Mucosa of descending colon (tissue), 3 donors: ENCODE measurements at regions not wholly inside any gene's neighbourhood (a gene's known extent, or its start where the extent isn't known, plus 50 kb on each side); places are given as distances from the start of the nearest gene placed in this dataset.
"Not testable (repeated sequence)": the region's sequence is repeated elsewhere in the genome, so short reads cannot be mapped to it uniquely, and the experiment has no call there.

Experiments used
- ATAC-seq: fragments of 200-7000 bp; cut with Tn5 transposase; one replicate; pipeline ENCODE4 v1.9.1; 2020; ENCODE audit warnings: mild to moderate bottlenecking, moderate library complexity
- DNase-seq, 3 donors: peaks; one replicate each; pipeline ENCODE4 v3.0.0-alpha.2; 2020
- H3K36me3 ChIP-seq: fragments of 200-600 bp; one replicate; pipeline ENCODE4 v1.8.0; 2021; ENCODE audit warnings: low read depth, mild to moderate bottlenecking
- H3K4me1 ChIP-seq: fragments of 200-600 bp; one replicate; pipeline ENCODE4 v1.8.0; 2021; ENCODE audit warnings: low read depth, mild to moderate bottlenecking
- H3K4me3 ChIP-seq: fragments of 200-600 bp; one replicate; pipeline ENCODE4 v1.8.0; 2021; ENCODE audit warnings: mild to moderate bottlenecking
- H3K9me3 ChIP-seq: fragments of 200-600 bp; one replicate; pipeline ENCODE4 v1.8.0; 2021; ENCODE audit warnings: mild to moderate bottlenecking
- intact Hi-C, 2 donors: fragments of 100-400 bp; cut with DNase I in 1 of 2; cut with micrococcal nuclease in 1 of 2; formaldehyde crosslinking; loops; one replicate each; pipeline versions ENCODE4 v1.11.0 to v1.11.1; 2022; cut with DNase I, micrococcal nuclease
- TF ChIP-seq, protein P1 (sequence below): fragments of 200-600 bp; IDR thresholded peaks from one replicate; pipeline ENCODE4 v1.8.0; 2022; ENCODE audit warnings: antibody characterized with exemption, mild to moderate bottlenecking
- donor health status: DM: no; HTN: no; CAD: no; lungs with moderate emphysema.
- donor health status: DM: no; HTN: no; CAD: no.
- donor health status: DM: no; HTN: yes; CAD: no.

DNA sequence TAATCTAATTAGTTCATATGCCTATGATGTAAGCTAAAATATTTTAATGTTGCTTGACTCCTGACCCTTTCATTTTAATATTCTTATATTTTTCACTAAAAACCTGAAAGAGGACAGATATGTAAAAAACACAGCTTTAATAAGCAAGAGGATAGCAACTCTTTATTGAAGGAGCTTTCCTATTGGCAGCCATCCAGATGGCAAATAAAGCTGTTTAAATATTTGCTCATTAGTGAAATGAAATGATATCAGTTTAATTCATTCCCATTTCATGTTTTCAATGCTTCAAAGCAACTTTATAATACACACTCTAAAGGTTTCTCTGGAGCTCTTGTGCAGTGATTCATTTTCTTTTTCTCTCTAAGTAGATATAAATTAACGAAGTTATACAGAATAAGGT is 473.4 kb downstream of the PCDH7 start:
- no peak for DNase-seq
- intact Hi-C loops = no loop called here
- H3K36me3 ChIP-seq = no peaks in the 10 kb centered on the region
- no peak for ATAC-seq
- H3K4me3 ChIP-seq = no peak overlapping the region
- no peaks in the 10 kb centered on the region for H3K4me1 ChIP-seq
- H3K9me3 ChIP-seq = no peaks in the 10 kb centered on the region
- TF ChIP-seq, protein P1, sequence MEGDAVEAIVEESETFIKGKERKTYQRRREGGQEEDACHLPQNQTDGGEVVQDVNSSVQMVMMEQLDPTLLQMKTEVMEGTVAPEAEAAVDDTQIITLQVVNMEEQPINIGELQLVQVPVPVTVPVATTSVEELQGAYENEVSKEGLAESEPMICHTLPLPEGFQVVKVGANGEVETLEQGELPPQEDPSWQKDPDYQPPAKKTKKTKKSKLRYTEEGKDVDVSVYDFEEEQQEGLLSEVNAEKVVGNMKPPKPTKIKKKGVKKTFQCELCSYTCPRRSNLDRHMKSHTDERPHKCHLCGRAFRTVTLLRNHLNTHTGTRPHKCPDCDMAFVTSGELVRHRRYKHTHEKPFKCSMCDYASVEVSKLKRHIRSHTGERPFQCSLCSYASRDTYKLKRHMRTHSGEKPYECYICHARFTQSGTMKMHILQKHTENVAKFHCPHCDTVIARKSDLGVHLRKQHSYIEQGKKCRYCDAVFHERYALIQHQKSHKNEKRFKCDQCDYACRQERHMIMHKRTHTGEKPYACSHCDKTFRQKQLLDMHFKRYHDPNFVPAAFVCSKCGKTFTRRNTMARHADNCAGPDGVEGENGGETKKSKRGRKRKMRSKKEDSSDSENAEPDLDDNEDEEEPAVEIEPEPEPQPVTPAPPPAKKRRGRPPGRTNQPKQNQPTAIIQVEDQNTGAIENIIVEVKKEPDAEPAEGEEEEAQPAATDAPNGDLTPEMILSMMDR = no peak

DNA sequence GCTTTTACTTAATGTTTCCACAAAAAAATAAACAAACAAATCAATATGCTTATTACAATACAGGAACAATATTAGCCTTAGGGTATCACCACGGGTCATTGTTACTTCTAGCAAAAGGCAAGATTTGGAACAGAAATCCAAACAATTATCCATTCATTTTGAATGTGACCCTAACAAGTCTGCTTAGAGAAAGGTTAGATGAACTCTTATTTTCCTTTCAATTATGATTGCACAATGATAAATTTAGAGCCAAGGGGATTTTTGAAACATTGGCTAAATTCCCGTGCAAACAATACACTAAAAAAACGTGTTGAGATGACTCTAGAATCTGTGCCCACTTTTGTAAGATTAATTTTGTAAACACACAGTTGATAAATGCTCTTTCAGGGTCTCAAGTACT is 474.7 kb downstream of the PCDH7 start:
- H3K4me1 ChIP-seq = no peaks in the 10 kb centered on the region
- H3K9me3 ChIP-seq = peaks cover 7% of the 10 kb centered on the region
- TF ChIP-seq, protein P1 = no peak
- intact Hi-C loops = no loop called here
- H3K4me3 ChIP-seq = no peak overlapping the region
- ATAC-seq (no peak), DNase-seq (no peak)
- H3K36me3 ChIP-seq = no peaks in the 10 kb centered on the region

DNA sequence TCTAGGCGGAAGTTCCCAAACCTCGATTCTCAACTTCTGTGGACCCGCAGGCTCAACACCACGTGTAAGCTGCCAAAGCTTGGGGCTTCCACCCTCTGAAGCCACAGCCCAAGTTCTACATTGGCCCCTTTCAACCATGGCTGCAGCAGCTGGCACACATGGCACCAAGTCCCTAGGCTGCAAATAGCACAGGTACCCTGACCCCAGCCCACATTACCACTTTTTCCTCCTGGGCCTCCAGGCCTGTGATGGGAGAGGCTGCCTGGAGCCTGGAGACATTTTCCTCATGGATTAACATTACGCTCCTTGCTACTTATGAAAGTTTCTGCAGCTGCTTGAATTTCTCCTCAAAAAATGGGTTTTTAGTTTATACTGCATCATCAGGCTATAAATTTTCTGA is 479.5 kb downstream of the PCDH7 start:
- TF ChIP-seq, protein P1 = no peak
- H3K9me3 ChIP-seq = peaks cover 12% of the 10 kb centered on the region
- H3K4me1 ChIP-seq = no peaks in the 10 kb centered on the region
- DNase-seq (no peak), ATAC-seq (no peak)
- no peak overlapping the region for H3K4me3 ChIP-seq
- H3K36me3 ChIP-seq = no peaks in the 10 kb centered on the region
- intact Hi-C loops = no loop called here

DNA sequence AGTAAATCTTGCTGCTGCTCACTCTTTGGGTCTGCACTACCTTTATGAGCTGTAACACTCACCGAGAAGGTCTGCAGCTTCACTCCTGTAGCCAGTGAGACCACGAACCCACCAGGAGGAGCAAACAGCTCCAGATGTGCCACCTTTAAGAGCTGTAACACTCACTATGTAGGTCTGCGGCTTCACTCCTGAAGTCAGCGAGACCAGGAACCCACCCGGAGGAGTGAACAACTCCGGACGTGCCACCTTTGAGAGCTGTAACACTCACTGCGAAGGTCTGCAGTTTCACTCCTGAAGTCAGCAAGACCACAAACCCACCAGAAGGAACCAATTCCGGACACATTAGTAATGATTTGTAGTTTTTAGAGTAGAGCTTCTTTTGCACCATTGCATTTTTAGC is 481.9 kb downstream of the PCDH7 start:
- intact Hi-C loops, H3K36me3 ChIP-seq, DNase-seq, ATAC-seq, H3K4me3 ChIP-seq, H3K4me1 ChIP-seq: not testable (repeated sequence)
- peaks cover 12% of the 10 kb centered on the region for H3K9me3 ChIP-seq

DNA sequence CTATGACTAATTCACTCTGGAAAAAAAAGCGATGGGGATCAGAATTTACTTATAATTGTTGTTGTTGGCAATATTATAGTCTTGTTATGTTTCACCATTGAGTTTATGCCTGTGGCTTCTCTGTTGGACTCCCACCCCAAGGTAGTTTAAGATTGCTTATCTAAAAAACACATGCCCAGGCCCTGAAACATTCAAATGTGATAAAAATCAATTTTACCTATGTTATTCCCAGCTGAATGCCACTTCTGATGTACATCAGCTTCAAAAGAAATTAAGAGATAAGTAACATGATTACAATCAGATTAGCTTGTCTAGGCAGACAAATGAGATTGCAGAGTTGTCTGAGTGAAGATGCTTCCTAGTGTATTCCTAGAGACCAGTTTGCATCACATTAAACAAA is 484.7 kb downstream of the PCDH7 start:
- DNase-seq (no peak), ATAC-seq (no peak)
- Histone ChIP-seq H3K9me3 (peaks cover 5% of the 10 kb centered on the region), H3K4me1 (no peaks in the 10 kb centered on the region), H3K36me3 (no peaks in the 10 kb centered on the region), H3K4me3 (no peak overlapping the region)
- TF ChIP-seq, protein P1 = no peak
- intact Hi-C loops = no loop called here

DNA sequence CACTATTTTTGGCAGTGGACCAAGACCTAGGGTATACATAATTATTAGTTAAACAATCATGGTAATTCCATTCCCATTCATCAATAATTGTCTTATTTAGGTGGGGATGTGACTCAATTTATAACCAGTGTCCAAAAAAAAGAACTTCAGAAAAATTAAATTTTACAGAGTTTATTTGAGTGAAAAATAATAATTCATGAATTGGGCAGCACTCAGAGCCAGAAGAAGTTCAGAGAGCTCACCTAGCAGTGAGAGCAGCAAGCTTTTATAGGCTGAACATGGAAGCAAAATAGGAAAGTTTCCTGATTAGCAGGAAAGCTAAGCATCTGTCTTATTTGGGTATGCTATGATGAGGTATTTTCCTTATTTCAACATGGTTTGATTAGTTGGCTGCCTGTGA is 500.8 kb downstream of the PCDH7 start:
- Histone ChIP-seq H3K9me3 (no peaks in the 10 kb centered on the region), H3K4me1 (no peaks in the 10 kb centered on the region), H3K36me3 (no peaks in the 10 kb centered on the region), H3K4me3 (no peak overlapping the region)
- TF ChIP-seq, protein P1 = no peak
- DNase-seq = no peak
- intact Hi-C loops = no loop called here
- no peak for ATAC-seq
